Upper lobe of left lung (tissue), 4 donors: ENCODE measurements at regions not wholly inside any gene's neighbourhood (a gene's known extent, or its start where the extent isn't known, plus 50 kb on each side); places are given as distances from the start of the nearest gene placed in this dataset.

ENCODE experiments used
- EP300 ChIP-seq, 4 donors: sonication (generic); formaldehyde crosslinking; IDR thresholded peaks; one replicate each; pipeline ENCODE4 v1.5.1; 2017; ENCODE audit warnings: antibody characterized with exemption in 4 of 4, control low read depth in 2 of 4
- POLR2A ChIP-seq, 4 donors: fragments of 450-650 bp; IDR thresholded peaks; one replicate each; pipeline ENCODE4 v1.5.1; 2016 to 2017; ENCODE audit warnings: antibody characterized with exemption in 4 of 4, mild to moderate bottlenecking in 2 of 4
- TF ChIP-seq, protein P1 (sequence below), 6 experiments: fragments of 450-650 bp in 4 of 6; fragments of 200-600 bp in 2 of 6; sonication (generic) in 2 of 6; IDR thresholded peaks; one replicate each; pipeline ENCODE4 v1.5.1; 2016 to 2019; ENCODE audit warnings: antibody characterized with exemption in 6 of 6

- TF ChIP-seq, protein P1, sequence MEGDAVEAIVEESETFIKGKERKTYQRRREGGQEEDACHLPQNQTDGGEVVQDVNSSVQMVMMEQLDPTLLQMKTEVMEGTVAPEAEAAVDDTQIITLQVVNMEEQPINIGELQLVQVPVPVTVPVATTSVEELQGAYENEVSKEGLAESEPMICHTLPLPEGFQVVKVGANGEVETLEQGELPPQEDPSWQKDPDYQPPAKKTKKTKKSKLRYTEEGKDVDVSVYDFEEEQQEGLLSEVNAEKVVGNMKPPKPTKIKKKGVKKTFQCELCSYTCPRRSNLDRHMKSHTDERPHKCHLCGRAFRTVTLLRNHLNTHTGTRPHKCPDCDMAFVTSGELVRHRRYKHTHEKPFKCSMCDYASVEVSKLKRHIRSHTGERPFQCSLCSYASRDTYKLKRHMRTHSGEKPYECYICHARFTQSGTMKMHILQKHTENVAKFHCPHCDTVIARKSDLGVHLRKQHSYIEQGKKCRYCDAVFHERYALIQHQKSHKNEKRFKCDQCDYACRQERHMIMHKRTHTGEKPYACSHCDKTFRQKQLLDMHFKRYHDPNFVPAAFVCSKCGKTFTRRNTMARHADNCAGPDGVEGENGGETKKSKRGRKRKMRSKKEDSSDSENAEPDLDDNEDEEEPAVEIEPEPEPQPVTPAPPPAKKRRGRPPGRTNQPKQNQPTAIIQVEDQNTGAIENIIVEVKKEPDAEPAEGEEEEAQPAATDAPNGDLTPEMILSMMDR (IDR thresholded peaks at IDR 0.05): no peak
- TF ChIP-seq POLR2A (IDR thresholded peaks at IDR 0.05) (no peak), EP300 (IDR thresholded peaks at IDR 0.05) (no peak)
These were observed 518.0 kb upstream of the SGCG start for GRCh38 chr13:22662771-22663170.
